8988T (cell line): ENCODE measurements at regions not wholly inside any gene's neighbourhood (a gene's known extent, or its start where the extent isn't known, plus 50 kb on each side); places are given as distances from the start of the nearest gene placed in this dataset.
"Not testable (repeated sequence)": the region's sequence is repeated elsewhere in the genome, so short reads cannot be mapped to it uniquely, and the experiment has no call there.

Experiments
- DNase-seq: peaks from one replicate; pipeline ENCODE4 v3.0.0; 2011

GRCh38 chr7:3164380-3164792 is 120.7 kb upstream of the CARD11 start:
- DNase-seq: no peak

GRCh38 chr7:3165681-3166580 is 122.3 kb upstream of the CARD11 start:
- no peak for DNase-seq

- DNase-seq: no peak
Measured at GRCh38 chr7:3167551-3167950, 123.9 kb upstream of the CARD11 start.

GRCh38 chr7:3168370-3168769 is 124.7 kb upstream of the CARD11 start:
- no peak for DNase-seq

- DNase-seq: no peak
Measured at GRCh38 chr7:3168869-3169268, 125.2 kb upstream of the CARD11 start.

- DNase-seq: no peak
Measured at GRCh38 chr7:3172768-3173280, 128.2 kb upstream of the SDK1 start.

GRCh38 chr7:3174515-3175284 is 126.4 kb upstream of the SDK1 start:
- DNase-seq: no peak

- DNase-seq: no peak
Measured at GRCh38 chr7:3175285-3175902, 125.7 kb upstream of the SDK1 start.

GRCh38 chr7:3176112-3177000 is 124.7 kb upstream of the SDK1 start:
- no peak for DNase-seq

GRCh38 chr7:3177271-3177670 is 123.8 kb upstream of the SDK1 start:
- no peak for DNase-seq

GRCh38 chr7:3179456-3179855 is 121.6 kb upstream of the SDK1 start:
- no peak for DNase-seq

- no peak for DNase-seq
Measured at GRCh38 chr7:3180604-3181003, 120.4 kb upstream of the SDK1 start.

- not testable (repeated sequence) for DNase-seq
Measured at GRCh38 chr7:3182055-3182454, 119.0 kb upstream of the SDK1 start.

- no peak for DNase-seq
Measured at GRCh38 chr7:3187444-3188040, 113.5 kb upstream of the SDK1 start.

- no peak for DNase-seq
Measured at GRCh38 chr7:3188946-3189345, 112.1 kb upstream of the SDK1 start.

- no peak for DNase-seq
Measured at GRCh38 chr7:3191548-3191947, 109.5 kb upstream of the SDK1 start.

- DNase-seq: no peak
Measured at GRCh38 chr7:3192669-3193068, 108.4 kb upstream of the SDK1 start.

- DNase-seq: no peak
Measured at GRCh38 chr7:3193379-3194120, 107.5 kb upstream of the SDK1 start.

GRCh38 chr7:3194501-3195141 is 106.4 kb upstream of the SDK1 start:
- DNase-seq: no peak

GRCh38 chr7:3195160-3195559 is 105.9 kb upstream of the SDK1 start:
- no peak for DNase-seq
